Lower leg skin (tissue), 3 donors: ENCODE measurements at regions not wholly inside any gene's neighbourhood (a gene's known extent, or its start where the extent isn't known, plus 50 kb on each side); places are given as distances from the start of the nearest gene placed in this dataset.

Experiments
- CTCF ChIP-seq, 3 donors: fragments of 450-650 bp; IDR thresholded peaks; one replicate each; pipeline ENCODE4 v1.5.1; 2016; ENCODE audit warnings: antibody characterized with exemption in 3 of 3, mild to moderate bottlenecking in 3 of 3, moderate library complexity in 2 of 3
- POLR2A ChIP-seq, 2 donors: fragments of 450-650 bp; IDR thresholded peaks; one replicate each; pipeline ENCODE4 v1.6.1; 2016 to 2017; ENCODE audit warnings: antibody characterized with exemption in 2 of 2, mild to moderate bottlenecking in 1 of 2, moderate library complexity in 1 of 2

GRCh38 chr11:70678931-70679900 is 280.9 kb downstream of the CTTN start:
- TF ChIP-seq CTCF (IDR thresholded peaks at IDR 0.05) (no peak), POLR2A (IDR thresholded peaks at IDR 0.05) (no peak)
